ENCODE measurements at regions not wholly inside any gene's neighbourhood (a gene's known extent, or its start where the extent isn't known, plus 50 kb on each side); places are given as distances from the start of the nearest gene placed in this dataset.

DNA sequence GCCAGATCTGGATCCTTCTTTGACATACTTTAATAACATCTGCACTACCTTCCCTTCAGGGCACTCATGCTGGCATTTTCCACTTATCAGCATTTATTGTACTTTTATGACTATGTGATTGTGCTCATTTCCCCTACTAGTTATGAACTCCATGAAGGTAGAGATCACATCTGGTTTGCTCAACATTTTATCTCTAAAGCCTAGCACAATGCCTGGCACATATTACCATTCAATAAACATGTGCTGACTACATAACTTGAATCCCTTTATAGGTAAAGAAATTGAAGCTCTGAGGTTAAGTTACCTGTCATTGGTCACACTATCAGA is 221.2 kb downstream of the HHIPL2 start:
- Histone ChIP-seq H3K9ac (ENCODE audit: low read length) (no peak overlapping the region), H3K36me3 (ENCODE audit: insufficient read depth, low read length) (no peaks in the 10 kb centered on the region), H3K4me1 (ENCODE audit: insufficient read depth, low read length) (peaks cover 2% of the 10 kb centered on the region), H3K4me2 (ENCODE audit: low read length) (no peak overlapping the region), H3K79me2 (ENCODE audit: insufficient read depth, low read length) (no peaks in the 10 kb centered on the region), H3K27ac (ENCODE audit: low read depth, low read length) (no peak overlapping the region), H4K20me1 (ENCODE audit: insufficient read depth, low read length) (no peaks in the 10 kb centered on the region), H3K9me3 (ENCODE audit: insufficient read depth, low read depth, low read length) (no peaks in the 10 kb centered on the region), H3K27me3 (ENCODE audit: insufficient read depth, low read length) (no peaks in the 10 kb centered on the region), H3K4me3 (ENCODE audit: insufficient read depth, low read depth, low read length) (no peak overlapping the region), H2AFZ (ENCODE audit: low read depth, low read length) (no peak overlapping the region)
- Mint-ChIP-seq H3K27me3 (ENCODE audit: low read depth, unreplicated experiment) (peaks cover 5% of the 10 kb centered on the region), H3K9me3 (ENCODE audit: unreplicated experiment) (no peaks in the 10 kb centered on the region), H3K4me3 (ENCODE audit: unreplicated experiment) (no peak overlapping the region), H3K36me3 (ENCODE audit: low read depth, unreplicated experiment) (no peaks in the 10 kb centered on the region), H3K4me1 (ENCODE audit: low read depth, unreplicated experiment) (peaks cover 6% of the 10 kb centered on the region), H3K27ac (ENCODE audit: unreplicated experiment) (no peak overlapping the region)
- FAIRE-seq: no peak
- DNase-seq (ENCODE audit: low read depth): no peak
- TF ChIP-seq EZH2 (IDR thresholded peaks at IDR 0.05; ENCODE audit: insufficient read depth, low read length) (no peak), CTCF (IDR thresholded peaks at IDR 0.05; ENCODE audit: insufficient read depth, low read depth, low read length) (no peak)

DNA sequence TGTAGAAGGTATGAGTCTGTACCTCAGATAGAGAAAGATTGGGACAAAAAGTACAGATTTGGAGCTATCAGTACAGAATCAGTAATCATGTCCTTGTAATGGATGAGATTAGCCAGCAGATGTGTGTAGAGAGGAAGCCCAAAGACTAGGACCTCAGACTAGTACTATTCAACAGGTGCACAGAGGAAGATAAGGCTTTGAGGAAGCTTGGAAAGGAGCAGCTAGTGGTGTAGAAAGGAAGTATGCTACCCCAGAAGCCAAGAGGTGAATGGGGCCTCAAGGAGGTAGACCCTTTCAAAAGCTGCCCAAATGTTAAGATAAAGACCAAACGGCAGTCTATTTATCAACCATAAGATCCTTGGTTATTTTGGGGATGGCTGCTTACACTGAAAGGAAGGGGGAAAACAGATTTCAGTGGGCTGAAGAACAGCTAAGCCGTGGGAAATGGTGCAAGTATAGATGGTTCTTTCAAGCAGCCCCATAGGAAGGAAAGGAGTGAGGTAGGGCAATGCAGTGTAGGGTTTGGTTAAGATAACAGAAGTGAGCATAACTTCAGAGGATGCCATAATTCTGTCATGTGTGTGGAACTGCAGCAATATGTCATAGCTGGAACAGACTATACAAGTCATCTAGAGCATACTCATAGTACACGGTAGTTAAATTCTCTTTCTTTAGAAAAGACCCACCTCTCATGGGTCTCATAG is 221.7 kb downstream of the HHIPL2 start:
- Mint-ChIP-seq H3K4me3 (ENCODE audit: unreplicated experiment) (no peak overlapping the region), H3K36me3 (ENCODE audit: low read depth, unreplicated experiment) (no peaks in the 10 kb centered on the region), H3K27ac (ENCODE audit: unreplicated experiment) (no peak overlapping the region), H3K9me3 (ENCODE audit: unreplicated experiment) (no peaks in the 10 kb centered on the region), H3K27me3 (ENCODE audit: low read depth, unreplicated experiment) (peaks cover 5% of the 10 kb centered on the region), H3K4me1 (ENCODE audit: low read depth, unreplicated experiment) (peaks cover 6% of the 10 kb centered on the region)
- Histone ChIP-seq H3K4me1 (ENCODE audit: insufficient read depth, low read length) (no peaks in the 10 kb centered on the region), H3K36me3 (ENCODE audit: insufficient read depth, low read length) (no peaks in the 10 kb centered on the region), H3K79me2 (ENCODE audit: insufficient read depth, low read length) (no peaks in the 10 kb centered on the region), H3K27ac (ENCODE audit: low read depth, low read length) (no peak overlapping the region), H3K9ac (ENCODE audit: low read length) (no peak overlapping the region), H4K20me1 (ENCODE audit: insufficient read depth, low read length) (no peaks in the 10 kb centered on the region), H3K9me3 (ENCODE audit: insufficient read depth, low read depth, low read length) (no peaks in the 10 kb centered on the region), H3K4me3 (ENCODE audit: insufficient read depth, low read depth, low read length) (no peak overlapping the region), H3K4me2 (ENCODE audit: low read length) (no peak overlapping the region), H3K27me3 (ENCODE audit: insufficient read depth, low read length) (no peaks in the 10 kb centered on the region), H2AFZ (ENCODE audit: low read depth, low read length) (no peak overlapping the region)
- FAIRE-seq (no peak), DNase-seq (ENCODE audit: low read depth) (no peak)
- TF ChIP-seq CTCF (IDR thresholded peaks at IDR 0.05; ENCODE audit: insufficient read depth, low read depth, low read length) (no peak), EZH2 (IDR thresholded peaks at IDR 0.05; ENCODE audit: insufficient read depth, low read length) (no peak)

GRCh38 chr1:222325506-222325905 is 222.4 kb downstream of the HHIPL2 start:
- no peaks in the 10 kb centered on the region for H4K20me1 ChIP-seq (ENCODE audit: insufficient read depth, low read length)
- DNase-seq (ENCODE audit: low read depth): no peak
- FAIRE-seq: no peak
- H3K4me2 ChIP-seq (ENCODE audit: low read length): no peak overlapping the region
- peaks cover 5% of the 10 kb centered on the region for H3K27me3 Mint-ChIP-seq (ENCODE audit: low read depth, unreplicated experiment)
- H3K9ac ChIP-seq (ENCODE audit: low read length): no peak overlapping the region
- no peaks in the 10 kb centered on the region for H3K36me3 ChIP-seq (ENCODE audit: insufficient read depth, low read length)
- no peak overlapping the region for H3K27ac ChIP-seq (ENCODE audit: low read depth, low read length)
- no peak overlapping the region for H3K4me3 ChIP-seq (ENCODE audit: insufficient read depth, low read depth, low read length)
- H3K79me2 ChIP-seq (ENCODE audit: insufficient read depth, low read length): no peaks in the 10 kb centered on the region
- H3K27ac Mint-ChIP-seq (ENCODE audit: unreplicated experiment): no peak overlapping the region
- H3K4me1 ChIP-seq (ENCODE audit: insufficient read depth, low read length): no peaks in the 10 kb centered on the region
- TF ChIP-seq EZH2 (IDR thresholded peaks at IDR 0.05; ENCODE audit: insufficient read depth, low read length) (no peak), CTCF (IDR thresholded peaks at IDR 0.05; ENCODE audit: insufficient read depth, low read depth, low read length) (no peak)
- H2AFZ ChIP-seq (ENCODE audit: low read depth, low read length): no peak overlapping the region
- no peaks in the 10 kb centered on the region for H3K27me3 ChIP-seq (ENCODE audit: insufficient read depth, low read length)
- H3K4me3 Mint-ChIP-seq (ENCODE audit: unreplicated experiment): no peak overlapping the region
- no peaks in the 10 kb centered on the region for H3K36me3 Mint-ChIP-seq (ENCODE audit: low read depth, unreplicated experiment)
- H3K4me1 Mint-ChIP-seq (ENCODE audit: low read depth, unreplicated experiment): peaks cover 2% of the 10 kb centered on the region
- H3K9me3 Mint-ChIP-seq (ENCODE audit: unreplicated experiment): no peaks in the 10 kb centered on the region
- no peaks in the 10 kb centered on the region for H3K9me3 ChIP-seq (ENCODE audit: insufficient read depth, low read depth, low read length)
